ENCODE measurements at regions not wholly inside any gene's neighbourhood (a gene's known extent, or its start where the extent isn't known, plus 50 kb on each side); places are given as distances from the start of the nearest gene placed in this dataset.

- TF ChIP-seq GATA2 (IDR thresholded peaks at IDR 0.05; ENCODE audit: low read depth, low read length) (no peak), GATA3 (IDR thresholded peaks at IDR 0.05; ENCODE audit: low read depth, low read length) (no peak)
Observed at GRCh38 chr3:127041933-127042332, 59.0 kb downstream of the PLXNA1 start.
